Spleen (tissue), 7 donors: ENCODE measurements at regions not wholly inside any gene's neighbourhood (a gene's known extent, or its start where the extent isn't known, plus 50 kb on each side); places are given as distances from the start of the nearest gene placed in this dataset.

Experiments used
- POLR2A ChIP-seq, 3 donors: fragments of 450-650 bp; IDR thresholded peaks; one replicate each; pipeline ENCODE4 v1.5.1; 2017; ENCODE audit warnings: antibody characterized with exemption in 3 of 3, mild to moderate bottlenecking in 1 of 3
- TF ChIP-seq, protein P1 (sequence below), 11 experiments: fragments of 200-600 bp in 7 of 11; fragments of 450-650 bp in 4 of 11; sonication (generic) in 4 of 11; IDR thresholded peaks in 8 of 11; conservative IDR thresholded peaks in 3 of 11; 1 replicate in 7 of 11; 2 replicates in 4 of 11; pipeline versions ENCODE4 v1.4.0 to v1.8.0; 2016 to 2021; ENCODE audit warnings: antibody characterized with exemption in 11 of 11, inconsistent platforms in 4 of 11, mild to moderate bottlenecking in 1 of 11
- donor health status: DM: no; HTN: no; CAD: no; lungs with moderate emphysema.
- donor health status: DM: no; HTN: no; CAD: no.
- donor health status: DM: no; HTN: no; CAD: no.

DNA sequence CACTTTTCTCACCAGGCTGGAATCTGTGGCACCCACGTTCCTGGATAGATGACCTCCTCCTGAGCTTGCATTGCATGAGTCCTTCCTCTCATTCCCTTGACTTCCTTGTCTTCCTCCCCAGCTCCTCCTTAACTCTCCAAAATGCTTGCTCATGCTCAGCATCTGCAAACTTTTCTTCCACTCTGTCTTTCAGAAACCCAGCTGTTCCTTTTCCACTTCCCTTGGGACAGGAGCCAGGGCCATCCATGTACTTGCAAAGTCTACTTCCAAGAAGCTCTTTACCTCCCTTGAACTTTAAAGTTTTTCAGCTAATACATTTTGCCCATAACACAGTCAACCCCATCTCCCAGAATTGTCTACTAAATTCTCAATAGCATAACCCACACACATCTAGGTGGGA lies 861.7 kb downstream of the QKI start:
- no peak for TF ChIP-seq POLR2A (IDR thresholded peaks at IDR 0.05)
- TF ChIP-seq, protein P1, sequence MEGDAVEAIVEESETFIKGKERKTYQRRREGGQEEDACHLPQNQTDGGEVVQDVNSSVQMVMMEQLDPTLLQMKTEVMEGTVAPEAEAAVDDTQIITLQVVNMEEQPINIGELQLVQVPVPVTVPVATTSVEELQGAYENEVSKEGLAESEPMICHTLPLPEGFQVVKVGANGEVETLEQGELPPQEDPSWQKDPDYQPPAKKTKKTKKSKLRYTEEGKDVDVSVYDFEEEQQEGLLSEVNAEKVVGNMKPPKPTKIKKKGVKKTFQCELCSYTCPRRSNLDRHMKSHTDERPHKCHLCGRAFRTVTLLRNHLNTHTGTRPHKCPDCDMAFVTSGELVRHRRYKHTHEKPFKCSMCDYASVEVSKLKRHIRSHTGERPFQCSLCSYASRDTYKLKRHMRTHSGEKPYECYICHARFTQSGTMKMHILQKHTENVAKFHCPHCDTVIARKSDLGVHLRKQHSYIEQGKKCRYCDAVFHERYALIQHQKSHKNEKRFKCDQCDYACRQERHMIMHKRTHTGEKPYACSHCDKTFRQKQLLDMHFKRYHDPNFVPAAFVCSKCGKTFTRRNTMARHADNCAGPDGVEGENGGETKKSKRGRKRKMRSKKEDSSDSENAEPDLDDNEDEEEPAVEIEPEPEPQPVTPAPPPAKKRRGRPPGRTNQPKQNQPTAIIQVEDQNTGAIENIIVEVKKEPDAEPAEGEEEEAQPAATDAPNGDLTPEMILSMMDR (IDR thresholded peaks at IDR 0.05 in 8 of 11, conservative IDR thresholded peaks at IDR 0.05 in 3 of 11), result no peak
